DOHH2 (cell line): ENCODE measurements at regions not wholly inside any gene's neighbourhood (a gene's known extent, or its start where the extent isn't known, plus 50 kb on each side); places are given as distances from the start of the nearest gene placed in this dataset.
A peak's percentile ranks its signal among the peaks of the same experiment; 100 is the strongest.

Experiments
- H3F3A ChIP-seq: fragments of 200-600 bp; sonication (generic), shearing (Covaris generic); 2 replicates; pipeline ENCODE4 v1.6.0; 2016; ENCODE audit warnings: antibody characterized with exemption, mild to moderate bottlenecking; ENCODE audit not compliant: control insufficient read depth, insufficient read depth
- H3K27ac ChIP-seq: fragments of 200-600 bp; sonication (generic); 2 replicates; pipeline ENCODE4 v1.5.1; 2014; ENCODE audit warnings: low read depth, mild to moderate bottlenecking, low read length, moderate library complexity
- H3K27me3 ChIP-seq: fragments of 200-600 bp; sonication (generic); 2 replicates; pipeline ENCODE4 v1.6.1; 2014; ENCODE audit warnings: mild to moderate bottlenecking, low read length, mixed read lengths; ENCODE audit not compliant: control insufficient read depth
- H3K36me3 ChIP-seq: fragments of 200-600 bp; sonication (generic); 2 replicates; pipeline ENCODE4 v1.6.1; 2014; ENCODE audit warnings: mild to moderate bottlenecking, low read length, moderate library complexity, mixed read lengths; ENCODE audit not compliant: control insufficient read depth
- H3K4me1 ChIP-seq: fragments of 200-600 bp; sonication (generic); 2 replicates; pipeline ENCODE4 v1.6.1; 2014; ENCODE audit warnings: mild to moderate bottlenecking, low read length, mixed read lengths; ENCODE audit not compliant: control insufficient read depth
- H3K4me2 ChIP-seq: fragments of 200-600 bp; sonication (generic); 2 replicates; pipeline ENCODE4 v1.6.0; 2014; ENCODE audit warnings: mild to moderate bottlenecking, low read length, moderate library complexity
- H3K4me3 ChIP-seq: fragments of 200-600 bp; sonication (generic); 2 replicates; pipeline ENCODE4 v1.5.1; 2014; ENCODE audit warnings: mild to moderate bottlenecking, low read length, mixed read lengths
- H3K79me2 ChIP-seq: fragments of 200-600 bp; sonication (generic); 2 replicates; pipeline ENCODE4 v1.6.1; 2014; ENCODE audit warnings: mild to moderate bottlenecking, low read length, mixed read lengths; ENCODE audit not compliant: control insufficient read depth
- H3K9me2 ChIP-seq: fragments of 200-600 bp; sonication (generic); replicated peaks from 2 replicates; pipeline ENCODE4 v1.6.1; 2014; ENCODE audit warnings: mild to moderate bottlenecking, low read length, mixed read lengths; ENCODE audit not compliant: control insufficient read depth
- H3K9me3 ChIP-seq: fragments of 200-600 bp; sonication (generic); 2 replicates; pipeline ENCODE4 v1.6.1; 2014; ENCODE audit warnings: antibody characterized with exemption, low read length, mixed read lengths; ENCODE audit not compliant: control insufficient read depth, insufficient read depth
- H4K20me1 ChIP-seq: fragments of 200-600 bp; sonication (generic); 2 replicates; pipeline ENCODE4 v1.6.0; 2014; ENCODE audit warnings: low read depth, mild to moderate bottlenecking, antibody characterized with exemption, low read length, moderate library complexity; ENCODE audit not compliant: control insufficient read depth, insufficient read depth
- CTCF ChIP-seq: fragments of 200-600 bp; sonication (generic); IDR thresholded peaks from one replicate; pipeline ENCODE4 v1.5.1; 2014; ENCODE audit warnings: antibody characterized with exemption, mild to moderate bottlenecking, low read depth, low read length; ENCODE audit not compliant: poor library complexity, severe bottlenecking
- EZH2phosphoT487 ChIP-seq: fragments of 200-600 bp; sonication (generic); IDR thresholded peaks from 2 replicates; pipeline ENCODE4 v1.6.1; 2017; ENCODE audit warnings: borderline replicate concordance, mild to moderate bottlenecking, antibody characterized with exemption, low read length, moderate library complexity, mixed read lengths

GRCh38 chr3:117941756-117942155 is 1092.9 kb downstream of the IGSF11 start:
- Histone ChIP-seq H3K27ac (no peak overlapping the region), H3K79me2 (no peaks in the 10 kb centered on the region), H3K36me3 (no peaks in the 10 kb centered on the region), H4K20me1 (no peaks in the 10 kb centered on the region), H3K9me2 (no peaks in the 10 kb centered on the region), H3K4me3 (no peak overlapping the region), H3K27me3 (no peaks in the 10 kb centered on the region), H3K9me3 (no peaks in the 10 kb centered on the region), H3K4me1 (peaks cover 12% of the 10 kb centered on the region), H3K4me2 (0 out of 2 replicates have a peak overlapping the region, but pooled peaks have one; percentile 10), H3F3A (no peaks in the 10 kb centered on the region)
- no peak for TF ChIP-seq EZH2phosphoT487
- no peak for TF ChIP-seq CTCF

- Histone ChIP-seq H3K4me1 (no peaks in the 10 kb centered on the region), H3K9me2 (no peaks in the 10 kb centered on the region), H3K36me3 (no peaks in the 10 kb centered on the region), H3K4me2 (no peak overlapping the region), H3F3A (no peaks in the 10 kb centered on the region), H3K4me3 (no peak overlapping the region), H4K20me1 (no peaks in the 10 kb centered on the region), H3K27me3 (no peaks in the 10 kb centered on the region), H3K27ac (no peak overlapping the region), H3K9me3 (no peaks in the 10 kb centered on the region), H3K79me2 (no peaks in the 10 kb centered on the region)
- TF ChIP-seq CTCF (no peak), EZH2phosphoT487 (no peak)
These were observed 1080.5 kb downstream of the IGSF11 start for GRCh38 chr3:117954131-117954530.

GRCh38 chr3:117955196-117955595 is 1079.5 kb downstream of the IGSF11 start:
- H3K27ac ChIP-seq = no peak overlapping the region

More at GRCh38 chr3:117955196-117955595, 1079.5 kb downstream of the IGSF11 start:
- Histone ChIP-seq H3K9me3 (no peaks in the 10 kb centered on the region), H3F3A (no peaks in the 10 kb centered on the region), H3K27me3 (no peaks in the 10 kb centered on the region), H3K36me3 (no peaks in the 10 kb centered on the region), H3K79me2 (no peaks in the 10 kb centered on the region), H3K4me1 (no peaks in the 10 kb centered on the region), H3K4me3 (no peak overlapping the region), H4K20me1 (no peaks in the 10 kb centered on the region), H3K9me2 (no peaks in the 10 kb centered on the region), H3K4me2 (no peak overlapping the region)
- no peak for TF ChIP-seq CTCF
